HCT116 (cell line): ENCODE measurements at regions not wholly inside any gene's neighbourhood (a gene's known extent, or its start where the extent isn't known, plus 50 kb on each side); places are given as distances from the start of the nearest gene placed in this dataset.

Experiments
- ATAC-seq: fragments of 200-7000 bp; cut with Tn5 transposase; 2 replicates; pipeline ENCODE4 v1.9.1; 2020; ENCODE audit warnings: mild to moderate bottlenecking, moderate library complexity
- BruUV-seq: library from RNA; stranded (reverse); fragments of 400-500 nt; replicated peaks from 2 replicates; lab custom pipeline; 2021; lab: Mats Ljungman, UMichigan
- CTCF ChIA-PET: fragments of 300-600 bp; sonication (Branson Sonifier 250); formaldehyde crosslinking; loops from one replicate; lab custom pipeline; 2021; ENCODE audit warnings: antibody characterized with exemption; lab: Charles Lee
- POLR2A ChIA-PET: fragments of 300-600, 350-600 bp; sonication (Branson Sonifier 250); formaldehyde crosslinking; loops from one replicate; lab custom pipeline; 2021; ENCODE audit warnings: antibody characterized with exemption; lab: Charles Lee
- RAD21 ChIA-PET, 2 experiments: fragments of 300-600 bp; sonication (Branson Sonifier 250); formaldehyde crosslinking; loops; one replicate each; lab custom pipeline; 2023; ENCODE audit warnings: low total read pairs in 2 of 2; ENCODE audit not compliant: uncharacterized antibody in 2 of 2, unreplicated experiment in 2 of 2, low non-redundant PET in 1 of 2; lab: Charles Lee
- DNase-seq: peaks from one replicate; pipeline ENCODE4 v3.0.0-alpha.2; 2010; ENCODE audit warnings: low read depth, low spot score
- H2AFZ ChIP-seq: fragments of 200-600 bp; shearing (Covaris generic), sonication (generic); 2 replicates; pipeline ENCODE4 v1.6.1; 2017; ENCODE audit warnings: low read depth, mixed run types, mixed read lengths, antibody characterized with exemption, low read length; ENCODE audit not compliant: poor library complexity, severe bottlenecking
- H3K27ac ChIP-seq: 2 replicates; pipeline ENCODE4 v1.5.1; 2012; ENCODE audit warnings: low read depth, low read length
- H3K27me3 ChIP-seq: fragments of 200-600 bp; sonication (generic); 2 replicates; pipeline ENCODE4 v1.6.1; 2016; ENCODE audit warnings: mixed run types, low read length, mixed read lengths; ENCODE audit not compliant: insufficient read depth
- H3K36me3 ChIP-seq, 2 experiments: fragments of 200-500 bp in 1 of 2; fragments of 200-600 bp in 1 of 2; sonication (Bioruptor generic) in 1 of 2; sonication (generic) in 1 of 2; 2 replicates each; pipeline versions ENCODE4 v1.5.1 to v1.6.1; 2014 to 2016; ENCODE audit warnings: low read length in 2 of 2, inconsistent platforms in 1 of 2, mixed read lengths in 1 of 2, mixed run types in 1 of 2; ENCODE audit not compliant: insufficient read depth in 2 of 2, control insufficient read depth in 1 of 2
- H3K4me1 ChIP-seq, 2 experiments: fragments of 200-600 bp in 1 of 2; sonication (generic) in 1 of 2; 2 replicates each; pipeline versions ENCODE4 v1.5.1 to v1.6.1; 2012 to 2017; ENCODE audit warnings: low read length in 2 of 2, inconsistent platforms in 1 of 2, mild to moderate bottlenecking in 1 of 2, mixed read lengths in 1 of 2, mixed run types in 1 of 2, moderate library complexity in 1 of 2; ENCODE audit not compliant: insufficient read depth in 2 of 2, control insufficient read depth in 1 of 2
- H3K4me2 ChIP-seq: fragments of 200-600 bp; sonication (generic); 2 replicates; pipeline ENCODE4 v1.6.1; 2017; ENCODE audit warnings: mixed run types, low read length, mixed read lengths
- H3K4me3 ChIP-seq, 2 experiments: fragments of 200-600 bp in 1 of 2; sonication (generic) in 1 of 2; replicated peaks in 1 of 2; 2 replicates each; pipeline ENCODE4 v1.5.1; 2011 to 2016; ENCODE audit warnings: low read length in 2 of 2, control low read depth in 1 of 2, low read depth in 1 of 2, mild to moderate bottlenecking in 1 of 2, mixed read lengths in 1 of 2, mixed run types in 1 of 2
- H3K79me2 ChIP-seq: fragments of 200-600 bp; sonication (generic); 2 replicates; pipeline ENCODE4 v1.6.1; 2017; ENCODE audit warnings: mild to moderate bottlenecking, mixed run types, low read length, moderate library complexity, mixed read lengths; ENCODE audit not compliant: insufficient read depth
- H3K9ac ChIP-seq: fragments of 200-600 bp; sonication (generic); 2 replicates; pipeline ENCODE4 v1.6.1; 2016; ENCODE audit warnings: low read length, mixed read lengths
- H3K9me2 ChIP-seq: fragments of 200-600 bp; sonication (generic), shearing (Covaris generic); 2 replicates; pipeline ENCODE4 v1.6.1; 2017; ENCODE audit warnings: mixed run types, mild to moderate bottlenecking, moderate library complexity; ENCODE audit not compliant: insufficient read depth
- H3K9me3 ChIP-seq, 2 experiments: fragments of 200-500 bp in 1 of 2; fragments of 200-600 bp in 1 of 2; sonication (Bioruptor generic) in 1 of 2; sonication (generic) in 1 of 2; 2 replicates each; pipeline ENCODE4 v1.6.1; 2014 to 2017; ENCODE audit warnings: low read length in 2 of 2, mixed read lengths in 2 of 2, inconsistent platforms in 1 of 2, low read depth in 1 of 2, mild to moderate bottlenecking in 1 of 2, mixed run types in 1 of 2, moderate library complexity in 1 of 2; ENCODE audit not compliant: control insufficient read depth in 1 of 2, insufficient read depth in 1 of 2
- H4K20me1 ChIP-seq: fragments of 200-600 bp; sonication (generic), shearing (Covaris generic); 2 replicates; pipeline ENCODE4 v1.6.1; 2017; ENCODE audit warnings: mixed run types, mild to moderate bottlenecking, moderate library complexity; ENCODE audit not compliant: insufficient read depth
- CBX3 ChIP-seq: IDR thresholded peaks from 2 replicates; pipeline ENCODE4 v1.6.1; 2012; ENCODE audit warnings: low read depth
- CEBPB ChIP-seq: IDR thresholded peaks from 2 replicates; pipeline ENCODE4 v1.6.1; 2012; ENCODE audit warnings: low read depth
- ELF1 ChIP-seq: IDR thresholded peaks from 2 replicates; pipeline ENCODE4 v1.6.1; 2012; ENCODE audit warnings: low read depth, borderline replicate concordance
- EZH2phosphoT487 ChIP-seq: fragments of 200-600 bp; IDR thresholded peaks from 2 replicates; pipeline ENCODE4 v1.6.1; 2018; ENCODE audit warnings: antibody characterized with exemption, borderline replicate concordance
- FOSL1 ChIP-seq: IDR thresholded peaks from 2 replicates; pipeline ENCODE4 v1.6.1; 2012; ENCODE audit warnings: low read depth
- JUND ChIP-seq: IDR thresholded peaks from 2 replicates; pipeline ENCODE4 v1.6.1; 2012
- POLR2A ChIP-seq: IDR thresholded peaks from 2 replicates; pipeline ENCODE4 v1.7.0; 2011; ENCODE audit warnings: borderline replicate concordance; ENCODE audit not compliant: insufficient read depth, insufficient read length; ENCODE audit errors: extremely low read depth
- RAD21 ChIP-seq: IDR thresholded peaks from 2 replicates; pipeline ENCODE4 v1.6.1; 2012; ENCODE audit warnings: low read depth, mild to moderate bottlenecking
- ZNF274 ChIP-seq: fragments of 200-500 bp; sonication (Bioruptor generic); IDR thresholded peaks from 2 replicates; pipeline ENCODE4 v1.6.1; 2014; ENCODE audit warnings: mild to moderate bottlenecking, low read depth, low read length, inconsistent platforms
- intact Hi-C: fragments of 100-400 bp; cut with micrococcal nuclease; formaldehyde crosslinking; loops from 2 replicates; pipeline ENCODE4 v1.10.0; 2022
- TF ChIP-seq, protein P1 (sequence below), 3 experiments: fragments of 200-600 bp in 1 of 3; sonication (generic) in 1 of 3; IDR thresholded peaks in 2 of 3; conservative IDR thresholded peaks in 1 of 3; 2 replicates each; pipeline ENCODE4 v1.5.1; 2012 to 2017; ENCODE audit warnings: low read depth in 2 of 3, low read length in 2 of 3, antibody characterized with exemption in 1 of 3, borderline replicate concordance in 1 of 3, control low read depth in 1 of 3, mild to moderate bottlenecking in 1 of 3, mixed read lengths in 1 of 3, mixed run types in 1 of 3, moderate library complexity in 1 of 3; ENCODE audit not compliant: insufficient read depth in 1 of 3
- TF ChIP-seq, protein P2 (sequence below): IDR thresholded peaks from 2 replicates; pipeline ENCODE4 v1.6.1; 2012
- TF ChIP-seq, protein P3 (sequence below): IDR thresholded peaks from 2 replicates; pipeline ENCODE4 v1.6.1; 2011; ENCODE audit warnings: mild to moderate bottlenecking, low read length, moderate library complexity; ENCODE audit not compliant: insufficient replicate concordance; ENCODE audit errors: extremely low read depth
- TF ChIP-seq, protein P4 (sequence below): IDR thresholded peaks from 2 replicates; pipeline ENCODE4 v1.6.1; 2012

DNA sequence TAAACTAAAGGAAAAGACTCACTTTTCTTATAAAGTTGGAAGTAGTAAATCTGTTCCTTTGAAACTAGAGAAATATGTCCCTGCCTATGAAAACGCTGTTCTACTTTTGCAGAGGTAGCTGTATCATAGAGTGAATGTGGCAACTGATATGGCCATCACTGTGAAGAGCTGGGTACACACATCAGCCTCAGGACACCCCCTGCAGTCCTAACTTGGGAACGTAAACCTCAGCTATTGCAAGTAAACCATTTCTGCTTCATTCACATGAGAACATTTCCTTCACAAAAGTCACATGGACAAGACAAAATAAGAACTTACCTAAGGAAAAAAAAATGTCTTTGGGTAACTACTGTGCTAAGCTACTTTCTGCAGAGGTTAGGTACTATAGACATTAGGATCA, 233.3 kb upstream of the PPFIA2 start:
- BruUV-seq: no TSS peak
- no peaks in the 10 kb centered on the region for H3K27me3 ChIP-seq
- H3K9me2 ChIP-seq: no peaks in the 10 kb centered on the region
- DNase-seq: peak; percentile 21
- intact Hi-C loops: loop anchor here (1.0 kb wide), 1 partner anchor 348 kb away; no protein-coding TSS in a partner anchor
- H3K9me3 ChIP-seq: no peaks in the 10 kb centered on the region
- H4K20me1 ChIP-seq: no peaks in the 10 kb centered on the region
- H3K9ac ChIP-seq: no peak overlapping the region
- H3K27ac ChIP-seq: no peak overlapping the region
- TF ChIP-seq ZNF274 (no peak), RAD21 (peak; percentile 48), CEBPB (no peak), POLR2A (no peak), EZH2phosphoT487 (no peak)
- TF ChIP-seq, protein P1, sequence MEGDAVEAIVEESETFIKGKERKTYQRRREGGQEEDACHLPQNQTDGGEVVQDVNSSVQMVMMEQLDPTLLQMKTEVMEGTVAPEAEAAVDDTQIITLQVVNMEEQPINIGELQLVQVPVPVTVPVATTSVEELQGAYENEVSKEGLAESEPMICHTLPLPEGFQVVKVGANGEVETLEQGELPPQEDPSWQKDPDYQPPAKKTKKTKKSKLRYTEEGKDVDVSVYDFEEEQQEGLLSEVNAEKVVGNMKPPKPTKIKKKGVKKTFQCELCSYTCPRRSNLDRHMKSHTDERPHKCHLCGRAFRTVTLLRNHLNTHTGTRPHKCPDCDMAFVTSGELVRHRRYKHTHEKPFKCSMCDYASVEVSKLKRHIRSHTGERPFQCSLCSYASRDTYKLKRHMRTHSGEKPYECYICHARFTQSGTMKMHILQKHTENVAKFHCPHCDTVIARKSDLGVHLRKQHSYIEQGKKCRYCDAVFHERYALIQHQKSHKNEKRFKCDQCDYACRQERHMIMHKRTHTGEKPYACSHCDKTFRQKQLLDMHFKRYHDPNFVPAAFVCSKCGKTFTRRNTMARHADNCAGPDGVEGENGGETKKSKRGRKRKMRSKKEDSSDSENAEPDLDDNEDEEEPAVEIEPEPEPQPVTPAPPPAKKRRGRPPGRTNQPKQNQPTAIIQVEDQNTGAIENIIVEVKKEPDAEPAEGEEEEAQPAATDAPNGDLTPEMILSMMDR (IDR thresholded peaks at IDR 0.05 in 2 of 3, conservative IDR thresholded peaks at IDR 0.05 in 1 of 3; ENCODE audit: borderline replicate concordance in 1 of 3, insufficient read depth in 1 of 3, low read depth in 2 of 3, low read length in 2 of 3): peak in 2 of 3 experiments; percentile 25 to 31; a peak in 2 of 6 replicates
- TF ChIP-seq, protein P2, sequence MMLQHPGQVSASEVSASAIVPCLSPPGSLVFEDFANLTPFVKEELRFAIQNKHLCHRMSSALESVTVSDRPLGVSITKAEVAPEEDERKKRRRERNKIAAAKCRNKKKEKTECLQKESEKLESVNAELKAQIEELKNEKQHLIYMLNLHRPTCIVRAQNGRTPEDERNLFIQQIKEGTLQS: no peak
- TF ChIP-seq, all 23 proteins: peak for 2
- Histone ChIP-seq H3K79me2 (no peaks in the 10 kb centered on the region), H3K36me3 (no peaks in the 10 kb centered on the region), H3K4me2 (no peak overlapping the region), H2AFZ (no peak overlapping the region), H3K4me3 (no peak overlapping the region), H3K4me1 (no peaks in the 10 kb centered on the region)
- ChIA-PET RAD21 (no interaction called here), POLR2A (no interaction called here), CTCF (interaction anchor here (1.8 kb wide), 1 partner anchor 348 kb away, joined by 8 read pairs; no protein-coding TSS in a partner anchor)
- peak; percentile 76 for ATAC-seq

DNA sequence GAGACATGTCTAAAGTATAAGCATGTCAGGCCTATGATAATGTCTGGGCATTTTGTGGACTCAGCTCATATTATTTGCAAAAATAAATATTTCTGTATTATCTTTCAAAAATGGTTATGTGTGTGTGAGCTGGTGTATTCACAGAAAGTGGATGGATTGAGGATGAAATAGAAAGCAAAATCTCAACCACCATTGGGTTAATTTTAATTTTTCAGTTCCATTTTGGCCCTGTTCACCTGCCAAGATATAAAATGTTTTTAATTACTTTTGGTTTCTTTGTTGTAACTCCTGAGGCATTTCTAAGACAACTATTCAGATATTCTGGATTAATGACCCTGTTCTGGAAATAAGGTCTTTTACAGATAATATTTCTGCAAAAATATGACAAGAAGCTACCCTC, 232.7 kb upstream of the PPFIA2 start:
- ChIA-PET POLR2A (no interaction called here), CTCF (interaction anchor here (1.8 kb wide), 1 partner anchor 348 kb away, joined by 8 read pairs; no protein-coding TSS in a partner anchor), RAD21 (no interaction called here)
- Histone ChIP-seq H3K79me2 (no peaks in the 10 kb centered on the region), H3K9me2 (no peaks in the 10 kb centered on the region), H3K4me2 (no peak overlapping the region), H3K9ac (no peak overlapping the region), H3K27ac (no peak overlapping the region), H4K20me1 (no peaks in the 10 kb centered on the region), H3K9me3 (no peaks in the 10 kb centered on the region), H3K4me3 (no peak overlapping the region), H3K27me3 (no peaks in the 10 kb centered on the region), H3K36me3 (no peaks in the 10 kb centered on the region), H3K4me1 (no peaks in the 10 kb centered on the region), H2AFZ (no peak overlapping the region)
- no TSS peak for BruUV-seq
- DNase-seq (no peak), ATAC-seq (no peak)
- intact Hi-C loops: loop anchor here (1.0 kb wide), 1 partner anchor 348 kb away; no protein-coding TSS in a partner anchor
- TF ChIP-seq, protein P3, sequence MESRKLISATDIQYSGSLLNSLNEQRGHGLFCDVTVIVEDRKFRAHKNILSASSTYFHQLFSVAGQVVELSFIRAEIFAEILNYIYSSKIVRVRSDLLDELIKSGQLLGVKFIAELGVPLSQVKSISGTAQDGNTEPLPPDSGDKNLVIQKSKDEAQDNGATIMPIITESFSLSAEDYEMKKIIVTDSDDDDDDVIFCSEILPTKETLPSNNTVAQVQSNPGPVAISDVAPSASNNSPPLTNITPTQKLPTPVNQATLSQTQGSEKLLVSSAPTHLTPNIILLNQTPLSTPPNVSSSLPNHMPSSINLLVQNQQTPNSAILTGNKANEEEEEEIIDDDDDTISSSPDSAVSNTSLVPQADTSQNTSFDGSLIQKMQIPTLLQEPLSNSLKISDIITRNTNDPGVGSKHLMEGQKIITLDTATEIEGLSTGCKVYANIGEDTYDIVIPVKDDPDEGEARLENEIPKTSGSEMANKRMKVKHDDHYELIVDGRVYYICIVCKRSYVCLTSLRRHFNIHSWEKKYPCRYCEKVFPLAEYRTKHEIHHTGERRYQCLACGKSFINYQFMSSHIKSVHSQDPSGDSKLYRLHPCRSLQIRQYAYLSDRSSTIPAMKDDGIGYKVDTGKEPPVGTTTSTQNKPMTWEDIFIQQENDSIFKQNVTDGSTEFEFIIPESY: no peak
- TF ChIP-seq, protein P4, sequence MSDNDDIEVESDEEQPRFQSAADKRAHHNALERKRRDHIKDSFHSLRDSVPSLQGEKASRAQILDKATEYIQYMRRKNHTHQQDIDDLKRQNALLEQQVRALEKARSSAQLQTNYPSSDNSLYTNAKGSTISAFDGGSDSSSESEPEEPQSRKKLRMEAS: no peak
- TF ChIP-seq POLR2A (no peak), FOSL1 (no peak), JUND (no peak), ELF1 (no peak), CBX3 (no peak)
